ENCODE measurements at regions not wholly inside any gene's neighbourhood (a gene's known extent, or its start where the extent isn't known, plus 50 kb on each side); places are given as distances from the start of the nearest gene placed in this dataset.

DNA sequence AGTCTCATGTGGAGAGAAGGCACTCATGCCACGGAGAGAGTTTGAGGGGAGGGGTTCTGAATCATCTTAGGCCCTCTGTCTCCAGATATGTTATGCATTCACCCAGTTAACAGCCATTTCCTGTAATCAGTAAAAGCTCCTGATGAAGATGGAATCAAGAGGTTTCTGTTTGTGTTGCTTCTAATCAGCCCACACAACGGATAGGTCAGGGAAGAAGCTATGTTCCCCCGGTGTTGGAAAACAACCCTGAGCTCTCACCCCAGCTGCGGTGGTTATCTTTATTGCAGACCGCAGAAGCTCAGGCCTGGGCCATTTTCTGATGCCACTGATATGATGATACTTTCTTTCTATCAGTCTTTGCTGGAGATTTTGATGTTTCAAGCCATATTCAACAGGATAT, 338.5 kb upstream of the ONECUT1 start:
- Histone ChIP-seq H2BK5ac (ENCODE audit: insufficient read length, low read length) (no peak overlapping the region), H2BK120ac (ENCODE audit: low read depth, low read length, poor library complexity, severe bottlenecking) (no peak overlapping the region), H2BK12ac (ENCODE audit: insufficient read length, low read depth, low read length) (no peak overlapping the region), H4K20me1 (ENCODE audit: control insufficient read depth, insufficient read depth, insufficient read length) (no peaks in the 10 kb centered on the region), H3K4me2 (ENCODE audit: insufficient read depth, insufficient read length, low read length) (no peak overlapping the region), H4K5ac (ENCODE audit: insufficient read length, low read depth, low read length) (no peak overlapping the region), H3K56ac (ENCODE audit: insufficient read length, low read depth, low read length) (no peak overlapping the region), H3K9me3 (ENCODE audit: control insufficient read depth, low read depth, low read length) (no peaks in the 10 kb centered on the region), H3K4ac (ENCODE audit: low read depth, low read length) (no peak overlapping the region), H4K91ac (ENCODE audit: insufficient read length, low read depth, low read length) (no peak overlapping the region), H4K8ac (replicated peaks; ENCODE audit: insufficient read length, low read depth, low read length) (no peak overlapping the region), H3K14ac (ENCODE audit: insufficient read depth, low read length) (no peak overlapping the region), H3K27me3 (ENCODE audit: insufficient read depth, low read length) (no peaks in the 10 kb centered on the region), H3K4me1 (ENCODE audit: insufficient read depth, low read length) (peaks cover 3% of the 10 kb centered on the region; the same call in 1 of the 2 replicates), H2AK5ac (ENCODE audit: insufficient read length, low read length) (no peak overlapping the region), H3K23ac (ENCODE audit: insufficient read length, low read depth, low read length) (no peak overlapping the region), H3T11ph (ENCODE audit: low read length) (no peak overlapping the region), H2AFZ (ENCODE audit: low read length) (no peak overlapping the region), H3K79me2 (ENCODE audit: insufficient read depth, low read length) (no peaks in the 10 kb centered on the region), H3K27ac (ENCODE audit: insufficient read length, low read depth, low read length) (no peak overlapping the region), H3K79me1 (ENCODE audit: insufficient read depth, low read depth, low read length, poor library complexity, severe bottlenecking) (no peaks in the 10 kb centered on the region), H3K18ac (ENCODE audit: insufficient read length, low read depth, low read length) (no peak overlapping the region), H3K23me2 (ENCODE audit: insufficient read length, low read depth, low read length, poor library complexity, severe bottlenecking) (no peaks in the 10 kb centered on the region), H3K9ac (ENCODE audit: extremely low read depth, insufficient read length, low read length) (no peak overlapping the region), H2BK15ac (ENCODE audit: low read depth, low read length) (no peak overlapping the region), H2BK20ac (ENCODE audit: low read depth, low read length, poor library complexity, severe bottlenecking) (no peak overlapping the region)
- Mint-ChIP-seq H3K36me3 (ENCODE audit: insufficient read depth in 1 of 3, low read depth in 3 of 3) (no peaks in the 10 kb centered on the region), H3K27ac (no peak overlapping the region), H3K4me1 (peaks cover 18 to 21% of the 10 kb centered on the region in 2 experiments), H3K27me3 (ENCODE audit: low read depth) (no peaks in the 10 kb centered on the region), H3K9me3 (no peaks in the 10 kb centered on the region), H3K4me3 (no peak overlapping the region)
- TF ChIP-seq CTCF (conservative IDR thresholded peaks at IDR 0.05), result no peak
- no CpG with 5 or more reads among the region's 5 CpGs for WGBS (ENCODE audit: extremely low coverage, insufficient read length, low lambda C conversion rate)
- DNase-seq, result no peak
